HepG2 (cell line): ENCODE measurements at regions not wholly inside any gene's neighbourhood (a gene's known extent, or its start where the extent isn't known, plus 50 kb on each side); places are given as distances from the start of the nearest gene placed in this dataset.

ENCODE experiments used
- BHLHE40 ChIP-seq: IDR thresholded peaks from 2 replicates; pipeline ENCODE4 v1.6.1; 2011; ENCODE audit warnings: low read length, improper control_type of control experiment
- CCAR2 ChIP-seq: fragments of 200-400 bp; formaldehyde crosslinking; optimal IDR thresholded peaks from 2 replicates; pipeline ENCODE3; 2018; ENCODE audit warnings: low read depth, mild to moderate bottlenecking, low read length, moderate library complexity
- HOXD1 ChIP-seq: sonication (generic); formaldehyde crosslinking; IDR thresholded peaks from 2 replicates; pipeline ENCODE4 v1.5.0; 2020; ENCODE audit warnings: missing genetic modification reagents
- PRMT3 ChIP-seq: sonication (generic); formaldehyde crosslinking; IDR thresholded peaks from 2 replicates; pipeline ENCODE4 v1.8.1; 2022; ENCODE audit warnings: low read depth, mild to moderate bottlenecking, moderate library complexity, missing genetic modification reagents, borderline replicate concordance
- RAD21 ChIP-seq: fragments of 450-650 bp; formaldehyde crosslinking; IDR thresholded peaks from 2 replicates; pipeline ENCODE4 v1.5.0; 2020; ENCODE audit warnings: mild to moderate bottlenecking
- SP2 ChIP-seq: sonication (generic); formaldehyde crosslinking; IDR thresholded peaks from 2 replicates; pipeline ENCODE4 v1.5.1; 2020; ENCODE audit warnings: mild to moderate bottlenecking, missing genetic modification reagents
- USF2 ChIP-seq, 2 experiments: sonication (generic) in 1 of 2; formaldehyde crosslinking in 1 of 2; IDR thresholded peaks; 2 replicates each; pipeline versions ENCODE4 v1.5.1 to v1.6.1; 2011 to 2020; ENCODE audit warnings: borderline replicate concordance in 1 of 2, low read depth in 1 of 2, low read length in 1 of 2, mild to moderate bottlenecking in 1 of 2, missing genetic modification reagents in 1 of 2, moderate library complexity in 1 of 2
- ZNF263 ChIP-seq: sonication (generic); formaldehyde crosslinking; IDR thresholded peaks from 2 replicates; pipeline ENCODE4 v1.4.0; 2020; ENCODE audit warnings: missing genetic modification reagents
- TF ChIP-seq, protein P1 (sequence below): sonication (generic); formaldehyde crosslinking; IDR thresholded peaks from 2 replicates; pipeline ENCODE4 v1.8.1; 2023; ENCODE audit warnings: mild to moderate bottlenecking, missing genetic modification reagents, borderline replicate concordance
- TF ChIP-seq, protein P2 (sequence below): sonication (generic); formaldehyde crosslinking; IDR thresholded peaks from 2 replicates; pipeline ENCODE4 v1.5.0; 2020; ENCODE audit warnings: mild to moderate bottlenecking, missing genetic modification reagents, moderate library complexity

- TF ChIP-seq USF2 (IDR thresholded peaks at IDR 0.05; ENCODE audit: low read depth, low read length): no peak
- TF ChIP-seq USF2 (CRISPR knock-in tag; IDR thresholded peaks at IDR 0.05; ENCODE audit: borderline replicate concordance): no peak
- no peak for TF ChIP-seq HOXD1 (CRISPR knock-in tag)
- no peak for TF ChIP-seq RAD21 (CRISPR knock-in tag)
- TF ChIP-seq ZNF263: no peak
- TF ChIP-seq CCAR2: no peak
- TF ChIP-seq, protein P1, sequence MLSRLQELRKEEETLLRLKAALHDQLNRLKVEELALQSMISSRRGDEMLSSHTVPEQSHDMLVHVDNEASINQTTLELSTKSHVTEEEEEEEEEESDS (CRISPR knock-in tag): no peak
- TF ChIP-seq, protein P2, sequence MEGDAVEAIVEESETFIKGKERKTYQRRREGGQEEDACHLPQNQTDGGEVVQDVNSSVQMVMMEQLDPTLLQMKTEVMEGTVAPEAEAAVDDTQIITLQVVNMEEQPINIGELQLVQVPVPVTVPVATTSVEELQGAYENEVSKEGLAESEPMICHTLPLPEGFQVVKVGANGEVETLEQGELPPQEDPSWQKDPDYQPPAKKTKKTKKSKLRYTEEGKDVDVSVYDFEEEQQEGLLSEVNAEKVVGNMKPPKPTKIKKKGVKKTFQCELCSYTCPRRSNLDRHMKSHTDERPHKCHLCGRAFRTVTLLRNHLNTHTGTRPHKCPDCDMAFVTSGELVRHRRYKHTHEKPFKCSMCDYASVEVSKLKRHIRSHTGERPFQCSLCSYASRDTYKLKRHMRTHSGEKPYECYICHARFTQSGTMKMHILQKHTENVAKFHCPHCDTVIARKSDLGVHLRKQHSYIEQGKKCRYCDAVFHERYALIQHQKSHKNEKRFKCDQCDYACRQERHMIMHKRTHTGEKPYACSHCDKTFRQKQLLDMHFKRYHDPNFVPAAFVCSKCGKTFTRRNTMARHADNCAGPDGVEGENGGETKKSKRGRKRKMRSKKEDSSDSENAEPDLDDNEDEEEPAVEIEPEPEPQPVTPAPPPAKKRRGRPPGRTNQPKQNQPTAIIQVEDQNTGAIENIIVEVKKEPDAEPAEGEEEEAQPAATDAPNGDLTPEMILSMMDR: no peak
- TF ChIP-seq SP2: no peak
- TF ChIP-seq BHLHE40: no peak
- TF ChIP-seq PRMT3 (CRISPR knock-in tag): no peak
These were observed 187.9 kb upstream of the ATP10A start for GRCh38 chr15:26050984-26051383.
